K562 (cell line): ENCODE measurements at regions not wholly inside any gene's neighbourhood (a gene's known extent, or its start where the extent isn't known, plus 50 kb on each side); places are given as distances from the start of the nearest gene placed in this dataset.

ENCODE experiments used
- ATAC-seq: fragments of 200-7000 bp; cut with Tn5 transposase; 3 replicates; pipeline ENCODE4 v1.9.1; 2020; ENCODE audit warnings: moderate library complexity
- BruUV-seq: library from RNA; stranded (reverse); fragments of 400-500 nt; replicated peaks from 2 replicates; lab custom pipeline; 2021; lab: Mats Ljungman, UMichigan
- CTCF ChIA-PET: fragments of 300-600 bp; formaldehyde crosslinking; extraction: SDS; loops from one replicate; lab custom pipeline; 2021; ENCODE audit warnings: low intra/inter-chr PET ratio; lab: Yijun Ruan, JAX
- POLR2A ChIA-PET: fragments of 300-600, 350-650 bp; sonication (Branson Sonifier 250); formaldehyde crosslinking; extraction: SDS; loops from one replicate; lab custom pipeline; 2021; ENCODE audit warnings: antibody characterized with exemption, inconsistent platforms; lab: Yijun Ruan, JAX
- DNase-seq, 4 experiments: peaks; one replicate each; pipeline versions ENCODE4 v3.0.0 to v3.0.0-alpha.2; 2011 to 2018; ENCODE audit warnings: low spot score in 3 of 4, mixed read lengths in 3 of 4; ENCODE audit errors: extremely low read depth in 1 of 4
- FAIRE-seq: peaks from 2 replicates; lab custom pipeline; 2011; peaks lifted over from hg19 to GRCh38; lab: Jason Lieb, UNC
- H2AFZ ChIP-seq: 2 replicates; pipeline ENCODE4 v1.6.0; 2011; ENCODE audit warnings: low read depth, low read length, control low read depth, inconsistent platforms
- H3K27ac ChIP-seq: fragments of 200-600 bp; 3 replicates; pipeline ENCODE4 v1.8.0; 2011; ENCODE audit warnings: low read depth, mild to moderate bottlenecking, control low read depth, inconsistent platforms, low read length, moderate library complexity, mixed read lengths; ENCODE audit errors: extremely low read depth
- H3K27me3 ChIP-seq, 2 experiments: fragments of 300-600 bp in 1 of 2; 2 replicates in 1 of 2; 3 replicates in 1 of 2; pipeline versions ENCODE4 v1.6.0 to v1.8.0; 2011; ENCODE audit warnings: inconsistent platforms in 2 of 2, low read length in 2 of 2, mild to moderate bottlenecking in 1 of 2, mixed read lengths in 1 of 2, moderate library complexity in 1 of 2; ENCODE audit not compliant: control insufficient read depth in 2 of 2, insufficient read depth in 2 of 2
- H3K36me3 ChIP-seq: fragments of 300-600 bp; 3 replicates; pipeline ENCODE4 v1.8.0; 2011; ENCODE audit warnings: mild to moderate bottlenecking, low read length, inconsistent platforms; ENCODE audit not compliant: control insufficient read depth, insufficient read depth
- H3K4me1 ChIP-seq, 2 experiments: fragments of 200-600 bp in 1 of 2; replicated peaks in 1 of 2; 2 replicates in 1 of 2; 3 replicates in 1 of 2; pipeline versions ENCODE4 v1.5.1 to v1.8.0; 2011; ENCODE audit warnings: inconsistent platforms in 2 of 2, low read length in 2 of 2, mild to moderate bottlenecking in 1 of 2, mixed read lengths in 1 of 2, moderate library complexity in 1 of 2; ENCODE audit not compliant: control insufficient read depth in 2 of 2, insufficient read depth in 2 of 2
- H3K4me2 ChIP-seq: 2 replicates; pipeline ENCODE4 v1.6.1; 2011; ENCODE audit warnings: low read length, control low read depth, inconsistent platforms, mixed read lengths; ENCODE audit not compliant: insufficient read depth
- H3K4me3 ChIP-seq: fragments of 200-600 bp; sonication (generic), shearing (Covaris generic); 2 replicates; pipeline ENCODE4 v1.5.1; 2016; ENCODE audit warnings: control low read depth, inconsistent platforms
- H3K79me2 ChIP-seq: fragments of 200-600 bp; 3 replicates; pipeline ENCODE4 v1.8.0; 2011; ENCODE audit warnings: low read length, inconsistent platforms; ENCODE audit not compliant: control insufficient read depth, insufficient read depth
- H3K9ac ChIP-seq, 2 experiments: 2 replicates each; pipeline versions ENCODE4 v1.6.0 to v1.6.1; 2011; ENCODE audit warnings: low read depth in 2 of 2, low read length in 2 of 2, control low read depth in 1 of 2, inconsistent platforms in 1 of 2, mild to moderate bottlenecking in 1 of 2, mixed read lengths in 1 of 2; ENCODE audit not compliant: insufficient read depth in 1 of 2
- H3K9me1 ChIP-seq: one replicate; pipeline ENCODE4 v1.6.0; 2011; ENCODE audit warnings: inconsistent platforms, mild to moderate bottlenecking, low read length, moderate library complexity; ENCODE audit not compliant: control insufficient read depth, insufficient read depth
- H3K9me3 ChIP-seq: replicated peaks from 2 replicates; pipeline ENCODE4 v1.5.1; 2011; ENCODE audit warnings: low read depth, low read length, inconsistent platforms; ENCODE audit not compliant: control insufficient read depth, insufficient read depth
- H4K20me1 ChIP-seq: replicated peaks from 2 replicates; pipeline ENCODE4 v1.6.1; 2011; ENCODE audit warnings: low read length, inconsistent platforms, mixed read lengths; ENCODE audit not compliant: control insufficient read depth, insufficient read depth
- FOXJ3 ChIP-seq: sonication (generic); formaldehyde crosslinking; IDR thresholded peaks from 2 replicates; pipeline ENCODE4 v1.4.0; 2020; ENCODE audit warnings: mild to moderate bottlenecking, missing genetic modification reagents
- GABPB1 ChIP-seq: sonication (generic); formaldehyde crosslinking; IDR thresholded peaks from 2 replicates; pipeline ENCODE4 v1.8.0; 2022; ENCODE audit warnings: mild to moderate bottlenecking, missing genetic modification reagents
- HBP1 ChIP-seq: fragments of 450-650 bp; formaldehyde crosslinking; IDR thresholded peaks from 2 replicates; pipeline ENCODE4 v1.4.0; 2022; ENCODE audit warnings: missing genetic modification characterization
- HLTF ChIP-seq: fragments of 450-650 bp; IDR thresholded peaks from 2 replicates; pipeline ENCODE4 v1.6.1; 2016
- KAT2B ChIP-seq: IDR thresholded peaks from one replicate; pipeline ENCODE4 v1.6.1; 2012; ENCODE audit warnings: low read depth, mild to moderate bottlenecking, control low read depth, inconsistent platforms, low read length, moderate library complexity
- L3MBTL2 ChIP-seq: fragments of 450-650 bp; IDR thresholded peaks from 2 replicates; pipeline ENCODE4 v1.6.1; 2016; ENCODE audit warnings: mild to moderate bottlenecking, moderate library complexity
- MTF1 ChIP-seq: fragments of 250-450 bp; sonication (Bioruptor Pico); IDR thresholded peaks from 2 replicates; pipeline ENCODE4 v1.9.0; 2021; ENCODE audit warnings: moderate library complexity, mild to moderate bottlenecking, inconsistent platforms, borderline replicate concordance
- NR4A1 ChIP-seq, 2 experiments: fragments of 250-450 bp in 1 of 2; fragments of 450-650 bp in 1 of 2; sonication (Bioruptor Pico) in 1 of 2; IDR thresholded peaks; 2 replicates each; pipeline versions ENCODE4 v1.4.0 to v1.6.1; 2016 to 2020; ENCODE audit warnings: mild to moderate bottlenecking in 2 of 2, missing compliant biosample characterization in 1 of 2, missing genetic modification characterization in 1 of 2, moderate library complexity in 1 of 2
- SIN3B ChIP-seq: fragments of 450-650 bp; IDR thresholded peaks from 2 replicates; pipeline ENCODE4 v1.6.1; 2017; ENCODE audit warnings: low read depth, mild to moderate bottlenecking, moderate library complexity
- SRSF1 ChIP-seq: fragments of 200-400 bp; formaldehyde crosslinking; IDR thresholded peaks from 2 replicates; pipeline ENCODE4 v1.6.1; 2017; ENCODE audit warnings: mild to moderate bottlenecking, low read depth, low read length, moderate library complexity
- TAL1 ChIP-seq: fragments of 450-650 bp; IDR thresholded peaks from 2 replicates; pipeline ENCODE4 v1.6.1; 2016; ENCODE audit warnings: mild to moderate bottlenecking
- TRIM28 ChIP-seq: fragments of 450-650 bp; IDR thresholded peaks from 2 replicates; pipeline ENCODE4 v1.6.1; 2017
- ZNF24 ChIP-seq: fragments of 450-650 bp; IDR thresholded peaks from 2 replicates; pipeline ENCODE4 v1.6.1; 2016
- WGBS: fragments of 100-300 bp; shearing (Covaris generic); methylation state at CpG from one replicate; pipeline ENCODE4 v1.1.6; 2016; ENCODE audit warnings: low coverage, mixed read lengths; ENCODE audit not compliant: insufficient coverage; ENCODE audit errors: missing lambda C conversion rate; 5-methylcytosine and 5-hydroxymethylcytosine counted together
- in situ Hi-C: fragments of 300-500 bp; cut with MboI; formaldehyde crosslinking; loops from 4 replicates; pipeline ENCODE4 v1.15.0; 2018; ENCODE audit warnings: inconsistent platforms, mixed read lengths
- intact Hi-C: fragments of 100-400 bp; cut with micrococcal nuclease; formaldehyde crosslinking; loops from 2 replicates; pipeline ENCODE4 v1.14.2; 2022
- TF ChIP-seq, protein P1 (sequence below): sonication (generic); formaldehyde crosslinking; IDR thresholded peaks from 2 replicates; pipeline ENCODE4 v1.8.1; 2023; ENCODE audit warnings: mild to moderate bottlenecking, missing genetic modification reagents
- TF ChIP-seq, protein P2 (sequence below): sonication (generic); formaldehyde crosslinking; IDR thresholded peaks from 2 replicates; pipeline ENCODE4 v1.8.0; 2023; ENCODE audit warnings: mild to moderate bottlenecking, missing genetic modification reagents
- TF ChIP-seq, protein P3 (sequence below): fragments of 250-450 bp; sonication (Bioruptor Pico); IDR thresholded peaks from 2 replicates; pipeline ENCODE4 v1.8.0; 2022; ENCODE audit warnings: inconsistent platforms
- TF ChIP-seq, protein P4 (sequence below): fragments of 450-650 bp; IDR thresholded peaks from 2 replicates; pipeline ENCODE4 v1.6.1; 2016

GRCh38 chr3:35950021-35950420, 310.7 kb downstream of the ARPP21 start:
- in situ Hi-C loops (no loop called here), intact Hi-C loops (no loop called here)
- DNase-seq (no peak), ATAC-seq (no peak), FAIRE-seq (no peak)
- Histone ChIP-seq H3K9ac (no peak overlapping the region), H4K20me1 (no peaks in the 10 kb centered on the region), H3K79me2 (no peaks in the 10 kb centered on the region), H3K36me3 (no peaks in the 10 kb centered on the region), H3K4me1 (no peaks in the 10 kb centered on the region), H3K4me2 (no peak overlapping the region), H2AFZ (no peak overlapping the region), H3K9me1 (no peaks in the 10 kb centered on the region), H3K27me3 (no peaks in the 10 kb centered on the region), H3K4me3 (no peak overlapping the region), H3K27ac (no peak overlapping the region), H3K9me3 (no peaks in the 10 kb centered on the region; the same call in 1 of the 2 replicates)
- ChIA-PET POLR2A (interaction anchor here (0.6 kb wide), 1 partner anchor 10 kb away, joined by 3 read pairs; no protein-coding TSS in a partner anchor), CTCF (no interaction called here)
- 0% methylated on average over 1 of the region's 1 CpG for WGBS
- BruUV-seq, result no TSS peak
- TF ChIP-seq, protein P1, sequence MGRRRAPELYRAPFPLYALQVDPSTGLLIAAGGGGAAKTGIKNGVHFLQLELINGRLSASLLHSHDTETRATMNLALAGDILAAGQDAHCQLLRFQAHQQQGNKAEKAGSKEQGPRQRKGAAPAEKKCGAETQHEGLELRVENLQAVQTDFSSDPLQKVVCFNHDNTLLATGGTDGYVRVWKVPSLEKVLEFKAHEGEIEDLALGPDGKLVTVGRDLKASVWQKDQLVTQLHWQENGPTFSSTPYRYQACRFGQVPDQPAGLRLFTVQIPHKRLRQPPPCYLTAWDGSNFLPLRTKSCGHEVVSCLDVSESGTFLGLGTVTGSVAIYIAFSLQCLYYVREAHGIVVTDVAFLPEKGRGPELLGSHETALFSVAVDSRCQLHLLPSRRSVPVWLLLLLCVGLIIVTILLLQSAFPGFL, result no peak
- TF ChIP-seq L3MBTL2 (no peak), SRSF1 (no peak), ZNF24 (no peak), HLTF (no peak), TRIM28 (no peak), HBP1 (CRISPR knock-in tag) (no peak), SIN3B (no peak), NR4A1 (CRISPR knock-in tag; IDR thresholded peaks at IDR 0.05) (no peak), NR4A1 (tag; IDR thresholded peaks at IDR 0.05) (no peak), FOXJ3 (CRISPR knock-in tag) (no peak), KAT2B (no peak), MTF1 (CRISPR knock-in tag) (no peak), GABPB1 (CRISPR knock-in tag) (no peak), TAL1 (no peak)
- TF ChIP-seq, protein P2, sequence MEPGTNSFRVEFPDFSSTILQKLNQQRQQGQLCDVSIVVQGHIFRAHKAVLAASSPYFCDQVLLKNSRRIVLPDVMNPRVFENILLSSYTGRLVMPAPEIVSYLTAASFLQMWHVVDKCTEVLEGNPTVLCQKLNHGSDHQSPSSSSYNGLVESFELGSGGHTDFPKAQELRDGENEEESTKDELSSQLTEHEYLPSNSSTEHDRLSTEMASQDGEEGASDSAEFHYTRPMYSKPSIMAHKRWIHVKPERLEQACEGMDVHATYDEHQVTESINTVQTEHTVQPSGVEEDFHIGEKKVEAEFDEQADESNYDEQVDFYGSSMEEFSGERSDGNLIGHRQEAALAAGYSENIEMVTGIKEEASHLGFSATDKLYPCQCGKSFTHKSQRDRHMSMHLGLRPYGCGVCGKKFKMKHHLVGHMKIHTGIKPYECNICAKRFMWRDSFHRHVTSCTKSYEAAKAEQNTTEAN (CRISPR knock-in tag), result no peak
- TF ChIP-seq, protein P3, sequence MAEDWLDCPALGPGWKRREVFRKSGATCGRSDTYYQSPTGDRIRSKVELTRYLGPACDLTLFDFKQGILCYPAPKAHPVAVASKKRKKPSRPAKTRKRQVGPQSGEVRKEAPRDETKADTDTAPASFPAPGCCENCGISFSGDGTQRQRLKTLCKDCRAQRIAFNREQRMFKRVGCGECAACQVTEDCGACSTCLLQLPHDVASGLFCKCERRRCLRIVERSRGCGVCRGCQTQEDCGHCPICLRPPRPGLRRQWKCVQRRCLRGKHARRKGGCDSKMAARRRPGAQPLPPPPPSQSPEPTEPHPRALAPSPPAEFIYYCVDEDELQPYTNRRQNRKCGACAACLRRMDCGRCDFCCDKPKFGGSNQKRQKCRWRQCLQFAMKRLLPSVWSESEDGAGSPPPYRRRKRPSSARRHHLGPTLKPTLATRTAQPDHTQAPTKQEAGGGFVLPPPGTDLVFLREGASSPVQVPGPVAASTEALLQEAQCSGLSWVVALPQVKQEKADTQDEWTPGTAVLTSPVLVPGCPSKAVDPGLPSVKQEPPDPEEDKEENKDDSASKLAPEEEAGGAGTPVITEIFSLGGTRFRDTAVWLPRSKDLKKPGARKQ (CRISPR knock-in tag), result no peak
- TF ChIP-seq, protein P4, sequence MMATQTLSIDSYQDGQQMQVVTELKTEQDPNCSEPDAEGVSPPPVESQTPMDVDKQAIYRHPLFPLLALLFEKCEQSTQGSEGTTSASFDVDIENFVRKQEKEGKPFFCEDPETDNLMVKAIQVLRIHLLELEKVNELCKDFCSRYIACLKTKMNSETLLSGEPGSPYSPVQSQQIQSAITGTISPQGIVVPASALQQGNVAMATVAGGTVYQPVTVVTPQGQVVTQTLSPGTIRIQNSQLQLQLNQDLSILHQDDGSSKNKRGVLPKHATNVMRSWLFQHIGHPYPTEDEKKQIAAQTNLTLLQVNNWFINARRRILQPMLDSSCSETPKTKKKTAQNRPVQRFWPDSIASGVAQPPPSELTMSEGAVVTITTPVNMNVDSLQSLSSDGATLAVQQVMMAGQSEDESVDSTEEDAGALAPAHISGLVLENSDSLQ, result no peak
